ENCODE measurements at regions not wholly inside any gene's neighbourhood (a gene's known extent, or its start where the extent isn't known, plus 50 kb on each side); places are given as distances from the start of the nearest gene placed in this dataset.

DNA sequence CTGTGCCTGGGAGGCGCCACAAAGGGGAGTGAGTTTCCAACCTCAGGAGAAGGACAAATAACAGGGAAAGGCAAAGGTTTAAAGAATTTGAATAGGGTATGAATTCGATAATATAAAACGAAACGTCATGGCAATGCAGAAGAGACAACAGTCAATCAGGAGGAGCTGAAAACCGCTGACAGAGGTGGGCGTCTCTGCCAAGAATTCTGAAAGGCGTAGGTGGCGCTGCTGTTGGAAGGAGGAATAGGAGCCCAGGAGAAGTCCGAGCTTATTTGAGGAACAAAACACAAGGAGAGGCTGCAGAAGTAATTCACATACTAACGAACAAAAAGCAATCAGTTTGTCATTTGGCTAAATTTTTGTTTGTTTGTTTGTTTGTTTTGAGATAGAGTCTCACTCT lies 485.8 kb upstream of the POU3F3 start:
- intact Hi-C loops (cut with DNase I), result no loop called here
- no peak overlapping the region for H3K27ac ChIP-seq
- no peaks in the 10 kb centered on the region for H3K4me1 ChIP-seq
- ATAC-seq, result no peak
- no peak for DNase-seq
- no peaks in the 10 kb centered on the region for H3K9me3 ChIP-seq
- H3K36me3 ChIP-seq, result no peaks in the 10 kb centered on the region
- peaks cover 0 to under 1% (median 0%) of the 10 kb centered on the region in 9 donors for H3K27me3 ChIP-seq
- TF ChIP-seq POLR2A (IDR thresholded peaks at IDR 0.05), result no peak
- TF ChIP-seq, protein P1, sequence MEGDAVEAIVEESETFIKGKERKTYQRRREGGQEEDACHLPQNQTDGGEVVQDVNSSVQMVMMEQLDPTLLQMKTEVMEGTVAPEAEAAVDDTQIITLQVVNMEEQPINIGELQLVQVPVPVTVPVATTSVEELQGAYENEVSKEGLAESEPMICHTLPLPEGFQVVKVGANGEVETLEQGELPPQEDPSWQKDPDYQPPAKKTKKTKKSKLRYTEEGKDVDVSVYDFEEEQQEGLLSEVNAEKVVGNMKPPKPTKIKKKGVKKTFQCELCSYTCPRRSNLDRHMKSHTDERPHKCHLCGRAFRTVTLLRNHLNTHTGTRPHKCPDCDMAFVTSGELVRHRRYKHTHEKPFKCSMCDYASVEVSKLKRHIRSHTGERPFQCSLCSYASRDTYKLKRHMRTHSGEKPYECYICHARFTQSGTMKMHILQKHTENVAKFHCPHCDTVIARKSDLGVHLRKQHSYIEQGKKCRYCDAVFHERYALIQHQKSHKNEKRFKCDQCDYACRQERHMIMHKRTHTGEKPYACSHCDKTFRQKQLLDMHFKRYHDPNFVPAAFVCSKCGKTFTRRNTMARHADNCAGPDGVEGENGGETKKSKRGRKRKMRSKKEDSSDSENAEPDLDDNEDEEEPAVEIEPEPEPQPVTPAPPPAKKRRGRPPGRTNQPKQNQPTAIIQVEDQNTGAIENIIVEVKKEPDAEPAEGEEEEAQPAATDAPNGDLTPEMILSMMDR (IDR thresholded peaks at IDR 0.05), result no peak
- WGBS, 4 donors, result 74 to 78% (median 77%) methylated on average over 10 of the region's 10 CpGs
- no peak overlapping the region for H3K4me3 ChIP-seq

DNA sequence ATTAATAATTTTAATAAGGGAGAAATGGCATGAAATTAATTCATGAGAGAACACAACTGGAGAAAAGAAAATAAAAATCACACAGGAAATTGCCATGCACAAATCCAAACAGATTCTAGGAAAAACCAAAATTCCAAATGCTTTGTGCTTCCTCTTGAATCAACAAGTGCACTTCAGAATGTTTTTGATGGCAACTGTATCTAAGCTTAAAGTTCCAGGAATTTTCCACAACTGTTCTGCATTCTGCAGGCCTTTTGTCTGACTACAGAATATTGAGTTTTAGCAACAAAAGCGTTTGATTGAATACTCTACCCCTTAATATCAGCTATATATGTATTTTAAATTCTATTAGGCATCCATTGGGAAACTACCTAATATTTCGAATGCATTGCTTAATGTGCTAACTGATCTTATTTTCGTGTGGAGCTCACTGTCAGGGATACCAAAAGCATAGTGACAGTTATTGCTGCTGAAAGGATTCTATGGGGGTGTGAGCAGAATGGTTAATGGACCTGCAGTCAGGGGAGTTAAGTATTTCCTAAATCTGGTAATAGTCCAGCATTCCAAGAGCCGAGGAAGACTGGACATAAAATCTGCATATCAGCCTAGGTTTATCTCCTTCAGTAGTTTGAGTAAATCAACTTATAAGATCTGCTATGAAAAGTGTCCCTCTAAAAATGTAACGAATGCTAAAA lies 482.7 kb upstream of the POU3F3 start:
- TF ChIP-seq, protein P1 (IDR thresholded peaks at IDR 0.05), result no peak
- TF ChIP-seq POLR2A (IDR thresholded peaks at IDR 0.05), result no peak
- Histone ChIP-seq H3K36me3 (no peaks in the 10 kb centered on the region), H3K4me3 (no peak overlapping the region), H3K9me3 (no peaks in the 10 kb centered on the region), H3K4me1 (no peaks in the 10 kb centered on the region), H3K27me3 (no peaks in the 10 kb centered on the region), H3K27ac (no peak overlapping the region)
- intact Hi-C loops (cut with DNase I), result no loop called here
- ATAC-seq (no peak), DNase-seq (no peak)
- 44 to 57% (median 48%) methylated on average over 5 of the region's 5 CpGs for WGBS, 4 donors

DNA sequence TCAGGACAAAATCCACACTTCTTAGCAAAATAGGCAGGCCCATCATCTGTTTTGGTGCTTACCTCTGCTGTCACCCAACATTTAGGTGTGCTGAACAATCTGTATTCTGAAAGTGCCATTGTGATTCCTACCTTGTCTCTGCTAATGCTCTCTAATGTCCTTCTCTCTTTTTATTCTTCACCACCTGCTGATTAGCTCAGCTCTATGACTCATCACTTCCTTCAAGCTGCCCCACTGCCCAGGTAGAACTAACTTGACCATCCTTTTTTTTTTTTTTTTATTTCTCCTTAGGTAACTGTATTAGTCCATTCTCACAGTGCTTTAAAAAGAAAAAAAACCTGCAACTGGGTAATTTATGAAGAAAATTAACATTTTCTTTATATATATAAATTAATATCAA lies 478.7 kb upstream of the POU3F3 start:
- Histone ChIP-seq H3K27ac (no peak overlapping the region), H3K9me3 (no peaks in the 10 kb centered on the region), H3K36me3 (no peaks in the 10 kb centered on the region), H3K27me3 (no peaks in the 10 kb centered on the region), H3K4me1 (peaks cover 0 to 4% (median 0%) of the 10 kb centered on the region in 12 donors), H3K4me3 (no peak overlapping the region)
- TF ChIP-seq POLR2A (IDR thresholded peaks at IDR 0.05), result no peak
- TF ChIP-seq, protein P1 (IDR thresholded peaks at IDR 0.05), result no peak
- no peak for ATAC-seq
- DNase-seq, result no peak
- intact Hi-C loops (cut with DNase I), result no loop called here

DNA sequence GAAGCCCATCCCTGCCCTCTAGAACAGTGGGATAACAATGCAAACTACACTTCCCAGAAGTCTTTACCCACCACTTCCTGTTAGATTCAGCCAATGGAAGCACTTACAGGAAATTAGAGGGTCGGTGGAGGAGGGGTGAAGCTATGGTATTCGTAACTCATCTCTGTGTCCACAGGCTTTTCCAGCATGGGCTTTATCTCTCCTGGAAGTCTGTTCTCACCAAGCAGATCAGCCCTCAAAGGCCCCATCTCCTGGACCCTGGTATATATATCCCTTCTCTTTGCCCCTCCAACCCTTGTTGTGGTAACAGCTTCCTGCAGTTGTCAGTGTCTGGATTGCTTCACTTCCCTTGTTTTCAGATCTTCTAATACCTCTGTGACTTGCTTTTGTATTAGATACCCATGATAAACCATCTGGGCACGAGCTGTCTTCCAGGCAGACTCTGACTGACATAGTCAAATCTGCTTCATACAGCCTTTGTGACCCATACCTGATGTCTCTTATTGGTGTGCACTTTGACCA lies 475.0 kb upstream of the POU3F3 start:
- ATAC-seq, result peak; percentile 78 to 92 (median 84)
- WGBS, 4 donors, result 2 to 6% (median 4%) methylated on average over 3 of the region's 3 CpGs
- peak overlapping the region in 2 of 12 donors; percentile 25 to 40 for H3K27ac ChIP-seq
- H3K27me3 ChIP-seq, result peaks cover 0 to 8% (median 0%) of the 10 kb centered on the region in 9 donors
- peaks cover 0 to 4% (median 0%) of the 10 kb centered on the region in 12 donors for H3K4me1 ChIP-seq
- no peaks in the 10 kb centered on the region for H3K36me3 ChIP-seq
- no peak for TF ChIP-seq POLR2A (IDR thresholded peaks at IDR 0.05)
- intact Hi-C loops (cut with DNase I), result no loop called here
- no peak for DNase-seq
- H3K4me3 ChIP-seq, result peak overlapping the region in 11 of 12 donors; percentile 6 to 57 (median 45)
- H3K9me3 ChIP-seq, result no peaks in the 10 kb centered on the region
